GM12878 (cell line): ENCODE measurements at regions not wholly inside any gene's neighbourhood (a gene's known extent, or its start where the extent isn't known, plus 50 kb on each side); places are given as distances from the start of the nearest gene placed in this dataset.

Experiments used
- ATAC-seq: fragments of 200-7000 bp; cut with Tn5 transposase; 3 replicates; pipeline ENCODE4 v1.9.1; 2020; ENCODE audit warnings: mild to moderate bottlenecking, moderate library complexity
- BruUV-seq: library from RNA; stranded (reverse); fragments of 400-500 nt; replicated peaks from 2 replicates; lab custom pipeline; 2021; lab: Mats Ljungman, UMichigan
- CTCF ChIA-PET: fragments of 300-600 bp; sonication (Branson Sonifier 250); formaldehyde crosslinking; extraction: SDS; loops from one replicate; lab custom pipeline; 2021; ENCODE audit warnings: inconsistent platforms; lab: Yijun Ruan, JAX
- POLR2A ChIA-PET: fragments of 350-600 bp; formaldehyde crosslinking; extraction: SDS; loops from one replicate; lab custom pipeline; 2021; ENCODE audit warnings: inconsistent platforms; lab: Charles Lee
- RAD21 ChIA-PET: fragments of 300-600 bp; sonication (Branson Sonifier 250); formaldehyde crosslinking; loops from one replicate; lab custom pipeline; 2023; ENCODE audit warnings: antibody characterized with exemption; ENCODE audit not compliant: unreplicated experiment; lab: Charles Lee
- SMC1A ChIA-PET: fragments of 300-600 bp; sonication (Branson Sonifier 250); formaldehyde crosslinking; loops from one replicate; lab custom pipeline; 2023; ENCODE audit not compliant: unreplicated experiment, uncharacterized antibody; lab: Charles Lee
- DNase-seq: peaks from one replicate; pipeline ENCODE4 v3.0.0-alpha.2; 2011; ENCODE audit warnings: low read depth, low spot score
- FAIRE-seq: peaks from 3 replicates; lab custom pipeline; 2011; peaks lifted over from hg19 to GRCh38; lab: Jason Lieb, UNC
- H2AFZ ChIP-seq: 2 replicates; pipeline ENCODE4 v1.6.0; 2011; ENCODE audit warnings: low read depth, low read length, control low read depth; ENCODE audit not compliant: control insufficient read depth
- H3K27ac ChIP-seq: 2 replicates; pipeline ENCODE4 v1.5.1; 2011; ENCODE audit warnings: control low read depth; ENCODE audit not compliant: control insufficient read depth, insufficient read depth
- H3K27me3 ChIP-seq, 2 experiments: replicated peaks in 1 of 2; 2 replicates each; pipeline versions ENCODE4 v1.6.0 to v1.6.1; 2011; ENCODE audit warnings: low read length in 1 of 2; ENCODE audit not compliant: control insufficient read depth in 2 of 2, insufficient read depth in 2 of 2
- H3K36me3 ChIP-seq, 2 experiments: 2 replicates each; pipeline ENCODE4 v1.5.1; 2011; ENCODE audit warnings: low read length in 1 of 2; ENCODE audit not compliant: control insufficient read depth in 2 of 2, insufficient read depth in 2 of 2
- H3K4me1 ChIP-seq: 2 replicates; pipeline ENCODE4 v1.6.1; 2011; ENCODE audit warnings: mild to moderate bottlenecking, low read length, moderate library complexity, mixed read lengths; ENCODE audit not compliant: control insufficient read depth, insufficient read depth
- H3K4me2 ChIP-seq: 2 replicates; pipeline ENCODE4 v1.6.0; 2011; ENCODE audit warnings: control low read depth; ENCODE audit not compliant: control insufficient read depth, insufficient read depth
- H3K4me3 ChIP-seq: fragments of 200-600 bp; sonication (generic); 2 replicates; pipeline ENCODE4 v1.5.1; 2016
- H3K79me2 ChIP-seq: 2 replicates; pipeline ENCODE4 v1.6.0; 2011; ENCODE audit warnings: low read length; ENCODE audit not compliant: control insufficient read depth, insufficient read depth
- H3K9ac ChIP-seq: 2 replicates; pipeline ENCODE4 v1.8.0; 2011; ENCODE audit warnings: low read length, control low read depth, mixed read lengths; ENCODE audit not compliant: control insufficient read depth, insufficient read depth
- H3K9me3 ChIP-seq: replicated peaks from 3 replicates; pipeline ENCODE4 v1.5.1; 2011; ENCODE audit warnings: mild to moderate bottlenecking, low read length; ENCODE audit not compliant: control insufficient read depth, insufficient read depth
- H4K20me1 ChIP-seq: 2 replicates; pipeline ENCODE4 v1.6.0; 2011; ENCODE audit not compliant: control insufficient read depth, insufficient read depth
- BMI1 ChIP-seq: fragments of 450-650 bp; IDR thresholded peaks from 2 replicates; pipeline ENCODE4 v1.6.1; 2016; ENCODE audit warnings: mild to moderate bottlenecking, moderate library complexity, borderline replicate concordance
- MTA3 ChIP-seq: IDR thresholded peaks from 2 replicates; pipeline ENCODE4 v1.6.1; 2012; ENCODE audit warnings: low read length, inconsistent platforms, borderline replicate concordance
- WGBS: methylation state at CpG from one replicate; pipeline ENCODE4 v1.1.6; 2016; ENCODE audit warnings: low lambda C conversion rate; ENCODE audit not compliant: insufficient replicate concordance, insufficient coverage; ENCODE audit errors: missing lambda C conversion rate; 5-methylcytosine and 5-hydroxymethylcytosine counted together
- in situ Hi-C: fragments of 300-500 bp; cut with MboI; formaldehyde crosslinking; loops from 9 replicates; pipeline ENCODE4 v1.14.3; 2018; ENCODE audit warnings: mixed read lengths
- intact Hi-C: fragments of 100-400 bp; cut with micrococcal nuclease; formaldehyde crosslinking; loops from one replicate; pipeline ENCODE4 v1.14.2; 2022; ENCODE audit not compliant: unreplicated experiment
- TF ChIP-seq, protein P1 (sequence below): IDR thresholded peaks from 2 replicates; pipeline ENCODE4 v1.6.1; 2011; ENCODE audit warnings: low read depth, low read length, improper control_type of control experiment, borderline replicate concordance
- TF ChIP-seq, protein P2 (sequence below): fragments of 150-350 bp; IDR thresholded peaks from 2 replicates; pipeline ENCODE4 v1.6.1; 2016; ENCODE audit warnings: low read depth, low read length

DNA sequence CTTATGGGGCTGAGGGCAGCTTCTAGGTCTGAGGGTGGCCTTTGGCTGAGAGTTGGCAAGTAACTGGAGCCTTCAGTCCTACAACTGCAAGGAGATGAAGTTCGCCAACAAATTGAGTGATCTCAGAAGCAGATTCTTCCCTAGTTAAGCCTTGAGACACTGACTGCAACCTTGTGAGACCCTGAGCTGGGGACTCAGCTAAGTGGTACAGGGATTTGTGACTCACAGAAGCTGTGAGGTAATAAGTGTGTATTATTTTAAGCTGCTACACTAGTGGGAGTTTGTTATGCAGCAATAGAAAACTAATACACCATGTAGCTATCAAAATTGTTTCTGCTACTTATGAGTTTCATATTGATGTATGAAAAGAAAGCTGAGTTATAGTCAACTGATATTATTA lies 279.2 kb downstream of the PIK3R1 start:
- ChIA-PET CTCF (no interaction called here), SMC1A (interaction anchor here (0.6 to 1.8 kb wide), 3 partner anchors 9 to 256 kb away, joined by 3 read pairs; no protein-coding TSS in a partner anchor), RAD21 (no interaction called here), POLR2A (no interaction called here)
- H3K27ac ChIP-seq = no peak overlapping the region
- H3K79me2 ChIP-seq = no peaks in the 10 kb centered on the region
- BruUV-seq = no TSS peak
- WGBS = 0% methylated on average over 1 of the region's 1 CpG
- no peaks in the 10 kb centered on the region for H3K27me3 ChIP-seq
- TF ChIP-seq, protein P1, sequence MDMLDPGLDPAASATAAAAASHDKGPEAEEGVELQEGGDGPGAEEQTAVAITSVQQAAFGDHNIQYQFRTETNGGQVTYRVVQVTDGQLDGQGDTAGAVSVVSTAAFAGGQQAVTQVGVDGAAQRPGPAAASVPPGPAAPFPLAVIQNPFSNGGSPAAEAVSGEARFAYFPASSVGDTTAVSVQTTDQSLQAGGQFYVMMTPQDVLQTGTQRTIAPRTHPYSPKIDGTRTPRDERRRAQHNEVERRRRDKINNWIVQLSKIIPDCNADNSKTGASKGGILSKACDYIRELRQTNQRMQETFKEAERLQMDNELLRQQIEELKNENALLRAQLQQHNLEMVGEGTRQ = no peak
- TF ChIP-seq, protein P2, sequence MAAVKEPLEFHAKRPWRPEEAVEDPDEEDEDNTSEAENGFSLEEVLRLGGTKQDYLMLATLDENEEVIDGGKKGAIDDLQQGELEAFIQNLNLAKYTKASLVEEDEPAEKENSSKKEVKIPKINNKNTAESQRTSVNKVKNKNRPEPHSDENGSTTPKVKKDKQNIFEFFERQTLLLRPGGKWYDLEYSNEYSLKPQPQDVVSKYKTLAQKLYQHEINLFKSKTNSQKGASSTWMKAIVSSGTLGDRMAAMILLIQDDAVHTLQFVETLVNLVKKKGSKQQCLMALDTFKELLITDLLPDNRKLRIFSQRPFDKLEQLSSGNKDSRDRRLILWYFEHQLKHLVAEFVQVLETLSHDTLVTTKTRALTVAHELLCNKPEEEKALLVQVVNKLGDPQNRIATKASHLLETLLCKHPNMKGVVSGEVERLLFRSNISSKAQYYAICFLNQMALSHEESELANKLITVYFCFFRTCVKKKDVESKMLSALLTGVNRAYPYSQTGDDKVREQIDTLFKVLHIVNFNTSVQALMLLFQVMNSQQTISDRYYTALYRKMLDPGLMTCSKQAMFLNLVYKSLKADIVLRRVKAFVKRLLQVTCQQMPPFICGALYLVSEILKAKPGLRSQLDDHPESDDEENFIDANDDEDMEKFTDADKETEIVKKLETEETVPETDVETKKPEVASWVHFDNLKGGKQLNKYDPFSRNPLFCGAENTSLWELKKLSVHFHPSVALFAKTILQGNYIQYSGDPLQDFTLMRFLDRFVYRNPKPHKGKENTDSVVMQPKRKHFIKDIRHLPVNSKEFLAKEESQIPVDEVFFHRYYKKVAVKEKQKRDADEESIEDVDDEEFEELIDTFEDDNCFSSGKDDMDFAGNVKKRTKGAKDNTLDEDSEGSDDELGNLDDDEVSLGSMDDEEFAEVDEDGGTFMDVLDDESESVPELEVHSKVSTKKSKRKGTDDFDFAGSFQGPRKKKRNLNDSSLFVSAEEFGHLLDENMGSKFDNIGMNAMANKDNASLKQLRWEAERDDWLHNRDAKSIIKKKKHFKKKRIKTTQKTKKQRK = no peak
- TF ChIP-seq MTA3 (no peak), BMI1 (no peak)
- intact Hi-C loops (no loop called here), in situ Hi-C loops (no loop called here)
- no peak for FAIRE-seq
- no peak overlapping the region for H3K9ac ChIP-seq
- H2AFZ ChIP-seq = no peak overlapping the region
- H3K4me3 ChIP-seq = no peak overlapping the region
- H3K36me3 ChIP-seq = no peaks in the 10 kb centered on the region
- H3K4me2 ChIP-seq = no peak overlapping the region
- H4K20me1 ChIP-seq = no peaks in the 10 kb centered on the region
- no peak for DNase-seq
- no peaks in the 10 kb centered on the region for H3K4me1 ChIP-seq
- ATAC-seq = no peak
- peaks cover 5% of the 10 kb centered on the region; the same call in 2 of the 3 replicates for H3K9me3 ChIP-seq
